Tibial nerve (tissue), 4 donors: ENCODE measurements at regions not wholly inside any gene's neighbourhood (a gene's known extent, or its start where the extent isn't known, plus 50 kb on each side); places are given as distances from the start of the nearest gene placed in this dataset.

ENCODE experiments used
- DNase-seq, 2 donors: peaks; one replicate each; pipeline ENCODE4 v3.0.0-alpha.2; 2019; ENCODE audit warnings: low spot score in 2 of 2
- H3K27ac ChIP-seq, 4 donors: fragments of 200-600 bp; sonication (generic) in 3 of 4; one replicate each; pipeline ENCODE4 v1.5.1; 2017 to 2019; ENCODE audit warnings: mild to moderate bottlenecking in 1 of 4
- H3K27me3 ChIP-seq, 2 donors: fragments of 200-600 bp; sonication (generic) in 1 of 2; one replicate each; pipeline versions ENCODE4 v1.5.1 to v1.6.0; 2017 to 2019
- H3K36me3 ChIP-seq, 3 donors: fragments of 200-600 bp; sonication (generic); one replicate each; pipeline ENCODE4 v1.5.1; 2018 to 2019
- H3K4me1 ChIP-seq, 4 donors: fragments of 200-600 bp; sonication (generic) in 3 of 4; one replicate each; pipeline ENCODE4 v1.5.1; 2017 to 2019
- H3K4me3 ChIP-seq, 4 donors: fragments of 200-600 bp; sonication (generic) in 3 of 4; one replicate each; pipeline ENCODE4 v1.5.1; 2017 to 2019; ENCODE audit warnings: mild to moderate bottlenecking in 1 of 4, moderate library complexity in 1 of 4
- H3K9me3 ChIP-seq, 4 donors: fragments of 200-600 bp; sonication (generic) in 3 of 4; one replicate each; pipeline ENCODE4 v1.5.1; 2017 to 2019
- EP300 ChIP-seq, 2 donors: sonication (generic); formaldehyde crosslinking; IDR thresholded peaks; one replicate each; pipeline ENCODE4 v1.6.1; 2017; ENCODE audit warnings: antibody characterized with exemption in 2 of 2, mild to moderate bottlenecking in 1 of 2
- POLR2A ChIP-seq, 2 donors: fragments of 450-650 bp; IDR thresholded peaks; one replicate each; pipeline ENCODE4 v1.6.1; 2017; ENCODE audit warnings: antibody characterized with exemption in 2 of 2, mild to moderate bottlenecking in 2 of 2, moderate library complexity in 2 of 2
- WGBS, 2 donors: methylation state at CpG; one replicate each; pipeline ENCODE4 v1.1.5; 2018; 5-methylcytosine and 5-hydroxymethylcytosine counted together
- TF ChIP-seq, protein P1 (sequence below), 5 experiments: fragments of 200-600 bp in 3 of 5; fragments of 450-650 bp in 2 of 5; sonication (generic) in 3 of 5; IDR thresholded peaks; one replicate each; pipeline ENCODE4 v1.5.1; 2016 to 2019; ENCODE audit warnings: antibody characterized with exemption in 5 of 5, mild to moderate bottlenecking in 3 of 5, moderate library complexity in 2 of 5

GRCh38 chr4:24643774-24644520 is 59.6 kb upstream of the DHX15 start:
- peaks cover 0 to 3% (median 0%) of the 10 kb centered on the region in 4 donors for H3K9me3 ChIP-seq
- H3K4me3 ChIP-seq, result no peak overlapping the region
- 84 to 86% methylated on average over 8 of the region's 8 CpGs for WGBS, 2 donors
- no peak overlapping the region for H3K27ac ChIP-seq
- no peaks in the 10 kb centered on the region for H3K27me3 ChIP-seq
- H3K36me3 ChIP-seq, result no peaks in the 10 kb centered on the region
- no peak for DNase-seq
- peaks cover 0 to 9% (median 3%) of the 10 kb centered on the region in 4 donors for H3K4me1 ChIP-seq
- TF ChIP-seq POLR2A (IDR thresholded peaks at IDR 0.05), result no peak
- TF ChIP-seq, protein P1, sequence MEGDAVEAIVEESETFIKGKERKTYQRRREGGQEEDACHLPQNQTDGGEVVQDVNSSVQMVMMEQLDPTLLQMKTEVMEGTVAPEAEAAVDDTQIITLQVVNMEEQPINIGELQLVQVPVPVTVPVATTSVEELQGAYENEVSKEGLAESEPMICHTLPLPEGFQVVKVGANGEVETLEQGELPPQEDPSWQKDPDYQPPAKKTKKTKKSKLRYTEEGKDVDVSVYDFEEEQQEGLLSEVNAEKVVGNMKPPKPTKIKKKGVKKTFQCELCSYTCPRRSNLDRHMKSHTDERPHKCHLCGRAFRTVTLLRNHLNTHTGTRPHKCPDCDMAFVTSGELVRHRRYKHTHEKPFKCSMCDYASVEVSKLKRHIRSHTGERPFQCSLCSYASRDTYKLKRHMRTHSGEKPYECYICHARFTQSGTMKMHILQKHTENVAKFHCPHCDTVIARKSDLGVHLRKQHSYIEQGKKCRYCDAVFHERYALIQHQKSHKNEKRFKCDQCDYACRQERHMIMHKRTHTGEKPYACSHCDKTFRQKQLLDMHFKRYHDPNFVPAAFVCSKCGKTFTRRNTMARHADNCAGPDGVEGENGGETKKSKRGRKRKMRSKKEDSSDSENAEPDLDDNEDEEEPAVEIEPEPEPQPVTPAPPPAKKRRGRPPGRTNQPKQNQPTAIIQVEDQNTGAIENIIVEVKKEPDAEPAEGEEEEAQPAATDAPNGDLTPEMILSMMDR (IDR thresholded peaks at IDR 0.05), result no peak

GRCh38 chr4:24644983-24645764 is 60.8 kb upstream of the DHX15 start:
- Histone ChIP-seq H3K4me3 (no peak overlapping the region), H3K4me1 (peaks cover 0 to 9% (median 3%) of the 10 kb centered on the region in 4 donors), H3K36me3 (no peaks in the 10 kb centered on the region), H3K27ac (no peak overlapping the region), H3K27me3 (no peaks in the 10 kb centered on the region), H3K9me3 (peaks cover 0 to 3% (median 0%) of the 10 kb centered on the region in 4 donors)
- DNase-seq, result no peak
- 38 to 40% methylated on average over 6 of the region's 6 CpGs for WGBS, 2 donors
- TF ChIP-seq, protein P1 (IDR thresholded peaks at IDR 0.05), result no peak
- TF ChIP-seq POLR2A (IDR thresholded peaks at IDR 0.05) (no peak), EP300 (IDR thresholded peaks at IDR 0.05) (no peak)

DNA sequence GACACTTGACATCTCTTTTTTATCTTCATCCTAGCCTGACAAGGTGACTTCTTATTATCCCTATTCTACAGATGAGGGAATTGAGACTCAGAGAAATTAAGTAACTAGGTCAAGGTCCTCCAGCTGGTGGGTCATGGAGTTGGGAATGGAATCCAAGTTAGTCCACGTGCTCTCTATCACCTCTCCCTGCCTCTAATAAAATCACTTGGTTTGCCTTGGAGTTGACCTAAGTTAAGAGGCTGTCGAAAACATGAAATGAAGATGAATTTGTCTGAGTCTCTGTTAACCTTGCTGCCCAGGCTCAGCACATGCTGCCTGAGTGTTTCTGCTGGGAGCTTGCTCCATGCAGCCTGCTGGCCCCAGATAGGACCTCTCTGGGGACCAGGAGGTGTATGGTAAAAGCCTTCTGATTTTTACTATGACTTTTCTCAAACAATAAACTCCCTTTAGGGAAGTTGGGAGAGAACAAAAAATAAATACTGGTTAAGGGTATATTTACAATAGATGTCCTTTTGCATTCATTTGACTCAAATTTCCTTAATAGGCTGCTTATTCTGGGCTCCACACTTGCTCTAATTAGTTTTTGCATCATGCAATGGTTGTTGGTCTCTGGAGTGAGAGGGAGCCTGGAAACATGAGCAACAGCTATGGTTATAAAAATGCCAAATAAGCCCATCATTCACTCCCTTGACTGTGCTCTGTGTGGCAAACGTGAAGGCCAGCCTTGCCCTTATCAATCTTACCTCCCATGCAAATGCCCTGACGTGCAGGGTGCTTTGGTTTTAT is 61.6 kb upstream of the DHX15 start:
- Histone ChIP-seq H3K4me1 (peaks cover 0 to 9% (median 3%) of the 10 kb centered on the region in 4 donors), H3K36me3 (no peaks in the 10 kb centered on the region), H3K27me3 (no peaks in the 10 kb centered on the region), H3K9me3 (peaks cover 0 to 3% (median 0%) of the 10 kb centered on the region in 4 donors), H3K27ac (no peak overlapping the region), H3K4me3 (no peak overlapping the region)
- no peak for DNase-seq
- TF ChIP-seq, protein P1 (IDR thresholded peaks at IDR 0.05), result no peak
- no peak for TF ChIP-seq EP300 (IDR thresholded peaks at IDR 0.05)
- TF ChIP-seq POLR2A (IDR thresholded peaks at IDR 0.05), result no peak
- WGBS, 2 donors, result 56 to 66% methylated on average over 4 of the region's 4 CpGs

DNA sequence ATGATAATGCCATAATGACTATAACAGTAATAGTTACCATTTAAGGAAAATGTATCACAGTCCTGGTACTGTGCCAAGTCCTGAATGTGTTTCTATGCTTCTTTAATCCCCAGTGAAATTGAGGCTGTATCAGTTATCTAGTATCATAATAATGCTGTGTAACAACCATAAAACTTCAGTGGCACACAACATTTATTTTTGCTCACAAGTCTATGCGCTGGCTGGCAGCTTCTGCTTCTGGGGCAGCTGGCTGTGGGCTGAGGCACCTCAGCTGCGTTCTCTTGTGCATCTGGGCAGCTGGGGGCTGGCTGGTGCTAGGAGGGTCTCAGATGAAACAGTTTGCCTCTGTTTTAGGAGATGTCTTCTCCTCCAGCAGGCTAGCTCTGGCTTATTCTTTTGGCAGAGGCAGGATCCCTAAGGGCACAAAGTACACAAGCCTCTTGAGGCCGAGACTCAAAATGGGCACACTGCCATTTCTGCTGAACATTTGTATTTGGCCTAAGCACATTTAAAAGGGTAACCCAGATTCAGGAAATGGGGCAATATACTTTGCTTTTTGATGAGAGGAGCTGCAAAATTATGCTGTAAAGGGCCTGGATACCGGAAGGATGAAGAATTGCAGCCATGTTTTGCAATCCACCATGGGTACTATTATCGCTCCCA is 62.6 kb upstream of the DHX15 start:
- Histone ChIP-seq H3K27ac (no peak overlapping the region), H3K4me1 (peaks cover 0 to 9% (median 3%) of the 10 kb centered on the region in 4 donors), H3K9me3 (peaks cover 0 to 3% (median 0%) of the 10 kb centered on the region in 4 donors), H3K36me3 (no peaks in the 10 kb centered on the region), H3K4me3 (no peak overlapping the region), H3K27me3 (no peaks in the 10 kb centered on the region)
- no peak for DNase-seq
- WGBS, 2 donors, result 77 to 83% methylated on average over 5 of the region's 5 CpGs
- TF ChIP-seq, protein P1 (IDR thresholded peaks at IDR 0.05), result no peak
- TF ChIP-seq EP300 (IDR thresholded peaks at IDR 0.05) (no peak), POLR2A (IDR thresholded peaks at IDR 0.05) (no peak)
